Stimulated activated CD4-positive, alpha-beta T cell treated with anti-CD3 and anti-CD28 coated beads, Interleukin-1b, Interleukin-23, amount 100 ng/mL, for 1 hour (primary cell): ENCODE measurements at regions not wholly inside any gene's neighbourhood (a gene's known extent, or its start where the extent isn't known, plus 50 kb on each side); places are given as distances from the start of the nearest gene placed in this dataset.

Source experiments
- DNase-seq, 2 donors: peaks; one replicate each; pipeline ENCODE4 v3.0.0-alpha.2; 2020; ENCODE audit warnings: low read depth in 2 of 2

DNA sequence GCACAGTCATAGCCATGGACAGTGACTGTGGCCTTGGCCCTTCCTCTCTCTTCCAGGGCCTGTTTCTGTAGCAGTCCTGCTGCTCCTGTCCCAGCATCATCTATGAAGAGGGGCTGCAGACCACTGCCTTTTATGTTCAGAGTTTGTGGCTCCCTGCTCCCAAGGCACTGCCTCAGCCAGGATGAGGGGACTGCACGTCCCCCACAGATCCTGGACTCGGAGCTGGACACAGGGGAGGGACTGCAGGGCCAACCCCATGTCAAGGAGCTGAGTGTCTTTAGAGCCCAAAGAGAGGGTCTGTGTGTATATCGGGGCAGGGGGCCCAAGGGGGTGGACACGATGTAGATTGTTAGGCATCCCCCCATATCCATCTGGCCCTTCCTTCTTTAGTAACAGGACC is 60.6 kb upstream of the DIO3 start:
- no peak for DNase-seq

DNA sequence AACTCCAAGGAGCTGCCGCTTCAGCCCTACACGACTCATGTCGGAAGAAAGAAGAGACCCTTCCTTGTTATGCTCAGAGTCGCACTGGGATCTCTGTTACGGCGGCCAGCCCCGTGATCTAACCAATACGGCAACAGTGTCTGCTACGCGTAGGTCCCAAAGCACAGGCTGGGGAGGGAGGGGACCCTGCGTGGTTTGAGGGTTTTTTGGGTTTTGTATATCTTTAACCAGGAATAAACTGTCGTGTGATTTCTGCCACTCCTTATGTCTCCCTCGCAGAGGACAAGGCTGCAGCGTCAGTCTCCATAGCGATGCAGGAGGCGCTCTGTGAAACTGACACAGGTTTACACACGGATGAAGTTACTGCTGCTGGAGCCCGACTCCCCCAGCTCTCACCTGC is 60.0 kb upstream of the DIO3 start:
- DNase-seq: no peak

DNA sequence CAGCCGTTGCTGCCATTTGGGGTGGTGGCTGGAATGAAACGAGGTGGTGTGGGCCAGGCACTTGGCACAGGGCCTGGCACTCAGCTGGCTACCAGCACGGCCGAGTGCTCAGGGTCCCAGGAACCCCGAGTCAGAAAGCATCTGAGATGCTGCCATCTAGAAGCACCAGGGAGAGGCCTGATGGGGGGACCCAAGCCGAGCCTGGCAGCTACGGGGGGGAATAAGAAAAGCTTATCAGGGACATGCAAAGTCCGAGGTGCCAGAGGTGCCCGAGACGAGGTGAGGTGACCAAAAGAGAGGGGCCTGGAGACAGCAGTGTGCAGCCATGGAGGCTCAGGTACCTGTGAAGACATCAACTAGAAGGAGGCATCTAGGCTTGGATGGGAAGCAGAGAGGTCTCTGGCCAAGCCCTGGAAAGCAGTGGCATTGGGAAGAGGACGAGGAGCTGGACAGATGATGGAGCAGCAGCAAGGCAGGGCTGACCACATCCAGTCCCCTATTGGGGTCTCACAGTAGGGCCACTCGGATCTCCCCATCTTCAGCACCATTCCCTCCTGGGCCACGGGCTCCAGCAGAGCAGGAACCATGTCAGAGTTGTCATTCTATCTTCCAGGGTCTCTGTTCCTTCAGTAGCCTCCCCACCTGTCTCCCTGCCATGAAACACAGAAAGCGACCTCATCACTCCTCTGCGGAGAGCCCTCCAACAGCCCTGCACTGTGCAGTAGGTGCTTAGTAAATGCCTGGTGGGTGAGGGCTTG is 59.3 kb upstream of the DIO3 start:
- DNase-seq: no peak

DNA sequence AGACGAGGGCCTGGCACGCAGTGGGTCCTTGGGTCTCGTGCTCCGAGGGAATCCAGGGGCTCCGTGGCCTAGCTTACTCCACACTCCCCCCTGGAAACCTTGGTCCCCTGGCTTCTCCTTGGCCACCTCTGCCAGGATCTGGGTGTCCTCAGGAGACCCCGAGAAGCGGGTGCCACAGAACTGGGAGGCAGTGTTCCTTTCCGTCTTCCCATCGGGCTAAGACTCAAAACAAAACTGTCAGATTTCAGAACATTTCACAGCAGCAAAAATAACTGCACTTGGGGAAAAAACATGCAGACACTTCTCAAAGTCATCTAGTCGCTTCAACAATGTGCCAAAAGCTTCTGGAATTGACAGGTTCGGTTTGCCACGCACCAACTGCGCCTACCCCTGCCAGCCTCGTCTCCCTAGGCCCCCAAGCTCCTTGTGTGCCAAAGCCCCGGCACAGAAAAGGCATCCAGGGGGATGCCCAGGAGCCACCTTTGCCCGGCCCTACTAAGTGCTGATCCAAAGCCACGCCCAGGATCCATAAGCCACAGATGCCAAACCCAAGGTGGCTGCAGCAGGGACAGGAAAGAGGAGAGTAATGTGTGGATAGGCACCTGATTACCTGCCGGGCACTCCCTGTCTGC is 58.4 kb upstream of the DIO3 start:
- DNase-seq: no peak

DNA sequence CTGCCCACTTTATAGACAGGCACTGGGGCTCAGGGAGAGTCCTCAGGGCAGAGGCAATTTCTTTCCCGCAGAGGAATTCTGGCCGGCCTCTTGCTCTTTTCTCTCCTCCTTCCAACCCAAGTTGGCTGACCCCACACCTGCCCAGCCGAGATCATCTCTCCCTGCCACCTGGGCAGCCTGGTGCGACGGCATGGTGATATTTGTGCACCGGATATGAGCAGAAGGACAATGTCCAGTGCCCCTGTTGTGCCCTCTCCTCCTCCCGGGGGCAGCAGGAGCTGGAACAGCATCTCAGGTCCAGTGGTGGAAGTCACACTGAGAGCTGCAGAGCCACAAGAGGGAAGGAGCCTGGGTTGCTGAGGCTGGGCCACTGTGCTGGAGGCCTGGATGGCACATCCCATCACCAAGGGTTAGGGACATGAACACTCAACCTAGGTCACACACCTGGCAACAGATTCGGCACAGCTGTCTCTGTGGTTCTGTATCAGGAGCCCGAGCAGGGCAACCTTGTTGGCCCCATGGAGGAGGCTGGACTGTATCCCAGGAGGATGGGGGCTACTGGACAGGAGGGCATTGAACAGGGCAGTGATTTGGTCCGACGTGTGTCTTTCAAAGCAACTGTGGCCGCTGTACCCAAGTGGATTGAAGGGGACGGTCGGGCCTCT is 57.7 kb upstream of the DIO3 start:
- DNase-seq: no peak

DNA sequence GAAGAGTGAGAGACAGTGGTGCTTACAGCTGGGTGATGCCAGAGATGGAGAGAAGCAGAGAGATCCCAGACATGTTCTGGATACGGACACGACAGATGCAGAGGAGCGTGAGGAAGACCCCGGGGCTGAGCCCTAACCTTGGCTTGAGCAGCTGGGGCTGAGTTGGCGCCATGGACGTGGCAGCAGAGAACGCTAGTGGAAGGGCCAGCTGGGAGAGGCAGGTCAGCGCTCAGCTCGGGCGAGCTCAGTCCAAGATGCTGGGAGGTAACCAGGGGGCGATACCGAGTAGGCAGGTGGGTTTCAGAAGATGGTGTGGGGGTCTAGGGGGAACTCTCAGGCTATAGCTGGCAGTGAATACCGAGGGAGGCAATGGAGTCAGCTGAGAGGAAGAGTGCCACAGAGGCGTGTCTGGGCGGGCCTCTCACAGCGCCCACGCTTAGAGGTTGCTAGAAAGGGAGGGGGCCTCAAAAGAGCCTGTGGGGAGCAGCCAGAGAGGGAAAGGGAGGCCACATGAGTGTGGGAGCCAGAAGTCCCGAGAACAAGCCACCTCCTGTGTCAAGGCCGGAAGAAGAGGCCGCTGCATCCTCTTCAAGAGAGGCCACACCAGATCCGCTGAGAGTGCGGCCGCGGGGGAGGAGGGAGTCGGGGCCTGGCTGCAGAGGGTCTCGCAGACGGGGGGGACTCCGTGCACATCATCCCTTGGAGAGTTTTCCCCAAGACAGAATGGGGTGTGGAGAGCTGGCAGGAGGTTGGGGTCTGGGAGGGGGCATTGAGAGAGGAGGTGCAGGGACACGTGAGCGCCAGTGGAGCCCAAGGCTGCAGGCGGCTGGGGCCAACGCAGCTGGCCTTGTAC is 57.0 kb upstream of the DIO3 start:
- DNase-seq: no peak

DNA sequence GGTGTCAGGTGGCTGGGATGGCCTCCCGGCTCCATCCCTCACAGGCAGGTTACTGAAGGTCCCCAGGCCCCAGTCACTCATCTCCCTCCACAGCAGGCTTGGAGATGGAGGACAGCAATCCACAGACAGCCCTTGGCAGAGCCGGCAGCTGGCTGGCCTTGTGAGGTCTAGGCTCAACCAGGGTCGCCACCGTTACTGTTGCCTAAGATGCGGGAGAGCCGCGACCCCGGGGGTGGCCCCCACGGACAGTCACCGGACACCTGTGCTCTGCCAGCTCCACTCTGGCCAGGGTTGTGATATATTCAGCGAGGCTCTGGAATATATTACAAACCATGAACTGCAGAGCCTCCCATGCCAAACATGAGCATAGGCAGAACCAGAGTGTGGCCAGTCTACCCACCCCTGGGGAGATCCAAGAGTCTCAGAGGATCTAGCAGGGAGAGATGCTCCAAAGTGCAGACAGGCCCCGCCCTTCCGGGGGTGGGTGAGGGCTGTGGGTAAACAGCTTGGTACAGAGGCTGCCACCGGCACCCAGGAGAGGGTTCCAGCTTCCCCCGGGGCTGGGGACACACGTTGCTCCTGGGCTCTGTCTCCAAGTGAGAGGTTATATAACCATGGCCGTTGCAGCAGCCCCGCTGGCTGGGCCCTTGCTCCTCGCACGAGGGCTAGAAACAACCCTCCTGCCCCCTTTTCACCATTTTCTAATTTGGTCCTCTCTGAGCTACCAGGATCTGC is 55.9 kb upstream of the DIO3 start:
- no peak for DNase-seq

DNA sequence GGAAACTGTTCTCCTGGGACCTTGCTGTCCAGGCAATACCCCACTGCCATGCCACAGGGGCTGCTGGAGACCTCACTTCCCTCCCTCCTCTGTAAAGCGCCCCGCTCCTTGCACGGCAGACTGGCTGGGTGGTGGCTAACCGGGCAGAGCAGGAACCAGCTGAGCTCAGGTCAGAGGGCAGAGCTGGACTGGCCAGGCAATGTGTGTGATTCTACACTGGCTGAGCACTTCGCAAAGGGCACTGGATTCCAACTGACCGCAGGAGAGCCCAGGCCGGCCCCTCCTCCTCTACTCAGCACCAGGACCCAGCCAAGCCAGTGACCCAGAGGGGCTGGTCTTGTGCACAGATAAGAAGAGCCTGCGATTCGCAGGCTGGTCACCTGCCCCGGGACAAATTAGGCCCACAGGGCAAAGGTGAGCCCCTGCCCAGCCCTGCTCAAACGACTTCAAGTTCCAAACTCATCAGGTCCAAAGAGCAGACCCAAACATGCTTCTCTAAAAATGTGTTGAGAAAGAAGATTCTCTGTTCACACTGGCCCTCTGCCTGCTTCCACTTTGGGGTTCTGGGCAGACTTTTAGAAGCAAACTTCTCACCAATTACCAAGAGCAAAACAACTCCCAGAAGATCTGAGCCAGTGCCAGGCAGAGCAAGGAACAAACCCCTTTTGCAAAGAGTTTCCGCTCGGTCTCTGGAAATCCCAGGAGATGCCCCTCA is 54.9 kb upstream of the DIO3 start:
- no peak for DNase-seq

DNA sequence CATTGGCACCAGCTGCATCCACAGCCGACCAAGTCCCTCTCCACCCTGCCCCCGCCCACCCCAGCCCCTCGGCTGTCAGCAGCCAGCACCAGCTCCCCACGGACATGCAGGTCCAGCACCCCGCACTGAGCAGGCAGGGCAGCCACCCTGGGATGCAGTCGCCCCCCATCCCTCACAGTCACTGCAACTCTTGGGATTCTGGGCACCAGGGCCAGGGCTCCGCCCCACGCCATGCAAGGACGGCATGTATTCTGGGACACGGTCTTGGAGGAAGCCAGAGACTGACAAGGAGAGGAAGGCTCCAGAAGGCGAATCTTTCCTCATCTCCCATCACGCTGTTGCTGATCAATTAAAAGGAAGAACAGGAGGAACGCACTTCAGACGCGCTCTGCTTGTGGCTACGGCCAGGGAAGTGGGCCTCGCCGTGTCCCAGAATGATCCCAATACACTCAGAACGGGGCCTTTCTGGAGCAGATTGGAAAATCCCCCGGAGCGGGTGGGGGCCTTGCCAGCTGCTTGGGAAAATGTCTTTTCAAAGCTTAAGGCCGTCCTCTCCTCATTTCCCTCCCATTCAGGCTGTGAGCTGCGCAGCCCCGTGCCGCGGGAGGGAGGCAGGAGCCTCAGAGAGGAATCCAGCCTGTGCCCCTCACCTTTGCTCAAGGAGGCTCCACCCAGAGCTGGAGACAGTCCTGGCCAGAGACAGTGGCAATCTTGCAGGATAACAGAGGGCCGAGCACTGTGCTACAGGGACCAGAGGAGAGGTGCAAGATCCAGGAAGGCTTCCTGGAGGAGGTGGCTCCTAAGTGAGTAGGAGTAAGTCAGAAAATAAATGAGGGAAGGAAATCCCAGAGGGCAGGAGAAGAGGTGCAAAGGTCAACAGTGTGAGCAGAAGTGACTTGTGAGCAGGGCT is 54.1 kb upstream of the DIO3 start:
- no peak for DNase-seq

DNA sequence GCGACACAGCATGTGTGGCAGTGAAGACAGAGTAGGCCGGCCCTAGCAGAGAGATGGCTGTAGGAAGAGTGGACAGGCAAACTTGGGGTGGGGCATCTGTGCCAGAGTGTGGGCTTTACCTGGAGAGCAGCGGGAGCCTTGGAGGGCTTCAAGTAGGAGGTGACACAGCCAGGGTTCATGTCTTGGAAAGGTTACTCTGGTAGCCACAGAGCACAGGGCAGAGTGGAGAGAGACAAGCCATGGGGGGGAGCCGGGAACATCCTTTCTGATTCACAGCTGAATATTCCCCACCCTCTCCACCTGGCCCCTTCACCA is 53.5 kb upstream of the DIO3 start:
- DNase-seq: no peak

DNA sequence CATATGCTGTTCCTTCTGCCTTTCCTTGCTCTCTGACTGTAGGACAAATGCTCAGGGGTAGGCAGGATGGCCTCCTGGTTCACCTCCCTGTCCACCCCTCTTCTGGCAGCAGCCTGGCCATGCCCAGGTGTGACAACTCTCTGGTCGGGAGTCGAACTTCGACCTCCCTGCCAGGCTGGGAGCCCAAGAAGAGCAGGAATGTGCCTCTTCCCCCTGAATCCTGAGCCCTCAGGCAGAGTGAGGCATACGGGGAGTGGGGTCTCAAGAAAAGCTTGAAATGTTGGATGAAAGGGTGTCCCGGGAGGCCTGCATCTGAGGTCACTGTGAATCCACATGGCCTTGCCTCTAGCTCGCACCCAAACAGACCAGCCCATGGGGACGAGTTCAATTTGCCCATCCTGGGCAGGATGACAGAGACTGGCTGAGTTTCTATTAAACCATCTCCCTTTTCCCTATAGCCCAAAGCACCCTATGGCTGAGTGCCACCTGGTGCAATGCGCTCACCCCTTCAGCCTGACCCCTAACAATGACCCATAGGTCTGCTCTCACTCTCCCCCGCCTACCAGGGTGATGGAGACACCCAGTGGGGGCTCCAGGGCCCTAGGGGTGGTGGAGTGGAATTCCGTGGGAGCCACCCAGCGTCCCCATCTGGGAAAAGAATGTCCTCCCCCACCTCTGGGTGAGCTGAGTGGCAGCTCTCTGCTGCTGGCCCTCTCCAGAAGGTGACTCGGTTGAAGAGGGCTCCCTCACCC is 52.9 kb upstream of the DIO3 start:
- no peak for DNase-seq

DNA sequence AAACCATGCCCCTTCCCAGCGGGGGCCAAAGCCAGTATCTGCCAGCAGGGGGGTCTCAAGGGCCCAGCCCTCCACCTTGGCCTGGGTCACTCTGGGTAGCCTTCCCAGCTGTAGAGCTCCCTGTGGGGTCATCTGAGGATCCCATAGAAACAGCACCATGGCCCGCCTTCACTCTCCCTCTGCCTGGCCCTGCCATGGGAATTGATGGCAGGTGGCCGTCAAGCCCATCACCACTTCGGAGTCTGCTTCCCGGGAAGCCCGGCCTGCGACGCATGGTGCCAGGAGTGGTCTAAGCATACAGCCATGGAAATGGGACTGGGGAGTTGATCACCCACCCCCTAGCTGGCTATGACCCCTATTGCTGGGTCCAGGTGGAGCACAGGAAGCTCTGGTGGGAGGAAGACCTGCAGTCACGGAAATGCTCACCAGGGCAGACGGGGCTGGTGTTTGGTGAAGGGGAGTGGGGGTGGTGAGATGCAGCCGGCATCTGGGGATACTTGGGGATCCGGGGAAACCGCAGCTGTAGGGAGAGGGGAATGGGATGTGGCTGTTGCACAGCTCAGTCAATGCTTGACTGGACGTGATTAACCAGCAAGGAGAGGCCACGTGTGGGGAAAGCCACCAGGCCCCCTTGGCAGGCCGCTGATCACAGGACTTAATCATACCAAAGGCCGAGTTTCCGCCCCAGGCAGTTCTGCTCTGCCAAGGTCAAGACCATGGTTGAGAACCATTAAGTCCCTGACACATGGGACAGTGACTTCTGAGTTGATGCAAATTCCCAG is 52.2 kb upstream of the DIO3 start:
- no peak for DNase-seq

DNA sequence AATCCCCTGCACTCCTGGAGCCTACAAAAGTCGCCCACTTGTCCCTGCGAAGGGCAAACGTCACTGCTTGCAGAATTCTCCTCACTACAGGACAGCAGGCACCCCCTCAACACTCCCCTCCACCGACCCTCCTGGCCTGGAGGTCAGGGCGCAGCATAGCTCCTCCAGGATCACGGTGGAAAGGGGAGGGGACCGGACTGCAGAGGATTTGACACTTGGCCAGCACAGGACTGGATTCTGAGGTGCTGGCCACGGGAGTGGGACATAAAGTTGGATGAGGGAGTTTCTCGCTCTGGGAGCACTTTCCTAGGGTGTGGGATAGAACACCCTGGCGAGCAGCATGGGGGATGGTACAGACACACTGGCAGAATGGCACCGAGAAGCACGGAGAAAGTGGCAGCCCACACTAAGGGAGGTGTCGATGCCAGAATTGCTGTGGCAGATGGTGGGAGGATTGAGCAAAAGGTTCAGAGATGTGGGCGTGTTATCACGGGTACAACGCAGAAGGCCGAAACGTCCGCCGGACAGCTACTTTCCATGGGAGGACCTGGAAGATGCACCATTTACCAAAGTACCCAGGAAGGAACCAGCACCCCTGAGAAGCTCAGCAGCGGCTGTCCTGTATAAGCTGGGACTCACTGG is 51.4 kb upstream of the DIO3 start:
- DNase-seq: no peak

DNA sequence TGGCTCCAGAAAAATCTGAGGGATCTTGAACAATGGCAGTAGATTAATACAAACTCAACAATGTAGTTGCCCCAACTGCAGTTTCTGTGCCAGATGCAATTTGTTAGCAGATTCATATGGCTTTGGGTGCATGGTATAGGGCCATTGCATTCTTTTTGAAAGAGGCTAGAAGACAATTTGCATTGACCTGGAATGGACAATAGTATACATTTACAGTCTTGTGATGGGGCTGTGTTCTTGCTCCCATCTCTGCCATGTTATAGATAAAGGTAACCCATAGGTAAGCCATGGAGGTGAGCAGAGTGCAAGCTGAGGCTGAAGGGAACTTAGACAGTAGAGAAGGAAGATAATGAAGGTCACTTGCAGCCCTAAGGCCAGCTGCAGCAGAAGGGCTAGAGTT is 50.1 kb upstream of the DIO3 start:
- DNase-seq: no peak
